ENCODE measurements at regions not wholly inside any gene's neighbourhood (a gene's known extent, or its start where the extent isn't known, plus 50 kb on each side); places are given as distances from the start of the nearest gene placed in this dataset.

GRCh38 chr7:91557789-91558404 is 293.7 kb downstream of the FZD1 start:
- Histone ChIP-seq H3K4me1 (ENCODE audit: low read depth, poor library complexity, severe bottlenecking) (no peaks in the 10 kb centered on the region), H2AFZ (ENCODE audit: low read depth) (no peak overlapping the region), H3K4me3 (IDR thresholded peaks at IDR 0.05; ENCODE audit: insufficient read depth, low read depth, low read length) (no peak overlapping the region), H4K20me1 (ENCODE audit: insufficient read depth) (no peaks in the 10 kb centered on the region), H3K4me2 (no peak overlapping the region), H3K79me2 (ENCODE audit: insufficient read depth, low read depth) (no peaks in the 10 kb centered on the region), H3K36me3 (ENCODE audit: insufficient read depth) (no peaks in the 10 kb centered on the region), H3K9ac (no peak overlapping the region), H3K27ac (no peak overlapping the region), H3K27me3 (ENCODE audit: insufficient read depth, low read depth) (no peaks in the 10 kb centered on the region)
- TF ChIP-seq, protein P1, sequence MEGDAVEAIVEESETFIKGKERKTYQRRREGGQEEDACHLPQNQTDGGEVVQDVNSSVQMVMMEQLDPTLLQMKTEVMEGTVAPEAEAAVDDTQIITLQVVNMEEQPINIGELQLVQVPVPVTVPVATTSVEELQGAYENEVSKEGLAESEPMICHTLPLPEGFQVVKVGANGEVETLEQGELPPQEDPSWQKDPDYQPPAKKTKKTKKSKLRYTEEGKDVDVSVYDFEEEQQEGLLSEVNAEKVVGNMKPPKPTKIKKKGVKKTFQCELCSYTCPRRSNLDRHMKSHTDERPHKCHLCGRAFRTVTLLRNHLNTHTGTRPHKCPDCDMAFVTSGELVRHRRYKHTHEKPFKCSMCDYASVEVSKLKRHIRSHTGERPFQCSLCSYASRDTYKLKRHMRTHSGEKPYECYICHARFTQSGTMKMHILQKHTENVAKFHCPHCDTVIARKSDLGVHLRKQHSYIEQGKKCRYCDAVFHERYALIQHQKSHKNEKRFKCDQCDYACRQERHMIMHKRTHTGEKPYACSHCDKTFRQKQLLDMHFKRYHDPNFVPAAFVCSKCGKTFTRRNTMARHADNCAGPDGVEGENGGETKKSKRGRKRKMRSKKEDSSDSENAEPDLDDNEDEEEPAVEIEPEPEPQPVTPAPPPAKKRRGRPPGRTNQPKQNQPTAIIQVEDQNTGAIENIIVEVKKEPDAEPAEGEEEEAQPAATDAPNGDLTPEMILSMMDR (conservative IDR thresholded peaks at IDR 0.05; ENCODE audit: low read depth, low read length): no peak

- H3K27me3 ChIP-seq (ENCODE audit: insufficient read depth, low read depth): no peaks in the 10 kb centered on the region
- no peaks in the 10 kb centered on the region for H3K79me2 ChIP-seq (ENCODE audit: insufficient read depth, low read depth)
- H3K4me3 ChIP-seq (IDR thresholded peaks at IDR 0.05; ENCODE audit: insufficient read depth, low read depth, low read length): no peak overlapping the region
- H3K9ac ChIP-seq: no peak overlapping the region
- H3K4me2 ChIP-seq: no peak overlapping the region
- H3K36me3 ChIP-seq (ENCODE audit: insufficient read depth): no peaks in the 10 kb centered on the region
- no peak overlapping the region for H2AFZ ChIP-seq (ENCODE audit: low read depth)
- no peaks in the 10 kb centered on the region for H3K4me1 ChIP-seq (ENCODE audit: low read depth, poor library complexity, severe bottlenecking)
- no peaks in the 10 kb centered on the region for H4K20me1 ChIP-seq (ENCODE audit: insufficient read depth)
- H3K27ac ChIP-seq: no peak overlapping the region
- TF ChIP-seq, protein P1 (conservative IDR thresholded peaks at IDR 0.05; ENCODE audit: low read depth, low read length): no peak
Observed at GRCh38 chr7:91559947-91560346, 295.7 kb downstream of the FZD1 start.

GRCh38 chr7:91564101-91564500 is 299.9 kb downstream of the FZD1 start:
- H4K20me1 ChIP-seq (ENCODE audit: insufficient read depth): no peaks in the 10 kb centered on the region
- no peak overlapping the region for H3K4me3 ChIP-seq (IDR thresholded peaks at IDR 0.05; ENCODE audit: insufficient read depth, low read depth, low read length)
- H3K27me3 ChIP-seq (ENCODE audit: insufficient read depth, low read depth): no peaks in the 10 kb centered on the region
- H3K9ac ChIP-seq: no peak overlapping the region
- TF ChIP-seq, protein P1 (conservative IDR thresholded peaks at IDR 0.05; ENCODE audit: low read depth, low read length): no peak
- H3K27ac ChIP-seq: no peak overlapping the region
- H2AFZ ChIP-seq (ENCODE audit: low read depth): no peak overlapping the region
- H3K36me3 ChIP-seq (ENCODE audit: insufficient read depth): no peaks in the 10 kb centered on the region
- no peak overlapping the region for H3K4me2 ChIP-seq
- H3K79me2 ChIP-seq (ENCODE audit: insufficient read depth, low read depth): no peaks in the 10 kb centered on the region
- H3K4me1 ChIP-seq (ENCODE audit: low read depth, poor library complexity, severe bottlenecking): no peaks in the 10 kb centered on the region

GRCh38 chr7:91564541-91564940 is 300.3 kb downstream of the FZD1 start:
- H3K27ac ChIP-seq: no peak overlapping the region
- no peak overlapping the region for H3K9ac ChIP-seq
- H3K79me2 ChIP-seq (ENCODE audit: insufficient read depth, low read depth): no peaks in the 10 kb centered on the region
- H3K4me2 ChIP-seq: no peak overlapping the region
- no peak overlapping the region for H3K4me3 ChIP-seq (IDR thresholded peaks at IDR 0.05; ENCODE audit: insufficient read depth, low read depth, low read length)
- TF ChIP-seq, protein P1 (conservative IDR thresholded peaks at IDR 0.05; ENCODE audit: low read depth, low read length): no peak
- no peak overlapping the region for H2AFZ ChIP-seq (ENCODE audit: low read depth)
- no peaks in the 10 kb centered on the region for H4K20me1 ChIP-seq (ENCODE audit: insufficient read depth)
- no peaks in the 10 kb centered on the region for H3K27me3 ChIP-seq (ENCODE audit: insufficient read depth, low read depth)
- H3K4me1 ChIP-seq (ENCODE audit: low read depth, poor library complexity, severe bottlenecking): no peaks in the 10 kb centered on the region
- H3K36me3 ChIP-seq (ENCODE audit: insufficient read depth): no peaks in the 10 kb centered on the region

Data from KMS-11 (cell line).